Activated naive CD8-positive, alpha-beta T cell treated with anti-CD3 and anti-CD28 coated beads, Interleukin-2, amount 10 ng/mL, durations not matched to agents 7 days and 5 days (primary cell): ENCODE measurements at regions not wholly inside any gene's neighbourhood (a gene's known extent, or its start where the extent isn't known, plus 50 kb on each side); places are given as distances from the start of the nearest gene placed in this dataset.

Experiments
- ATAC-seq: fragments of 150-1000 bp; cut with Tn5 transposase; one replicate; pipeline ENCODE4 v1.10.0; 2021; ENCODE audit warnings: low read depth, moderate library complexity
- POLR2A ChIA-PET: fragments of 350-600 bp; sonication (Branson Sonifier 250); formaldehyde crosslinking; loops from one replicate; lab custom pipeline; 2021; ENCODE audit warnings: antibody characterized with exemption; lab: Charles Lee
- DNase-seq: peaks from one replicate; pipeline ENCODE4 v3.0.0; 2021
- H3K27ac Mint-ChIP-seq: one replicate; pipeline ENCODE4 v1.8.0; 2022; ENCODE audit warnings: mild to moderate bottlenecking, mixed read lengths
- H3K27me3 Mint-ChIP-seq: one replicate; pipeline ENCODE4 v1.8.0; 2022; ENCODE audit warnings: mild to moderate bottlenecking, moderate library complexity, mixed read lengths
- H3K36me3 Mint-ChIP-seq: one replicate; pipeline ENCODE4 v1.8.0; 2021; ENCODE audit warnings: mild to moderate bottlenecking, mixed read lengths
- H3K4me1 Mint-ChIP-seq: one replicate; pipeline ENCODE4 v1.8.0; 2021; ENCODE audit warnings: mixed read lengths
- H3K4me3 Mint-ChIP-seq: one replicate; pipeline ENCODE4 v1.8.0; 2022; ENCODE audit warnings: mild to moderate bottlenecking, moderate library complexity, mixed read lengths
- H3K9me3 Mint-ChIP-seq: one replicate; pipeline ENCODE4 v1.8.0; 2021; ENCODE audit warnings: mixed read lengths

GRCh38 chr7:126378642-126379041 is 874.1 kb downstream of the GRM8 start:
- Mint-ChIP-seq H3K27ac (no peak overlapping the region), H3K36me3 (no peaks in the 10 kb centered on the region), H3K4me3 (no peak overlapping the region), H3K27me3 (no peaks in the 10 kb centered on the region), H3K9me3 (no peaks in the 10 kb centered on the region), H3K4me1 (no peaks in the 10 kb centered on the region)
- ATAC-seq (no peak), DNase-seq (no peak)
- POLR2A ChIA-PET: no interaction called here

GRCh38 chr7:126370038-126370668 is 882.6 kb downstream of the GRM8 start:
- H3K27ac Mint-ChIP-seq: no peak overlapping the region
- no peaks in the 10 kb centered on the region for H3K4me1 Mint-ChIP-seq
- no peak for DNase-seq
- ATAC-seq: no peak
- H3K9me3 Mint-ChIP-seq: no peaks in the 10 kb centered on the region
- POLR2A ChIA-PET: no interaction called here
- H3K4me3 Mint-ChIP-seq: no peak overlapping the region
- H3K36me3 Mint-ChIP-seq: no peaks in the 10 kb centered on the region
- H3K27me3 Mint-ChIP-seq: no peaks in the 10 kb centered on the region

- no peak for DNase-seq
- Mint-ChIP-seq H3K4me3 (no peak overlapping the region), H3K36me3 (no peaks in the 10 kb centered on the region), H3K4me1 (no peaks in the 10 kb centered on the region), H3K9me3 (peaks cover 1% of the 10 kb centered on the region), H3K27ac (no peak overlapping the region), H3K27me3 (no peaks in the 10 kb centered on the region)
- POLR2A ChIA-PET: no interaction called here
- ATAC-seq: no peak
Measured at GRCh38 chr7:126362746-126363145, 890.0 kb downstream of the GRM8 start.

- POLR2A ChIA-PET: no interaction called here
- Mint-ChIP-seq H3K27ac (no peak overlapping the region), H3K4me3 (no peak overlapping the region), H3K9me3 (peaks cover 1% of the 10 kb centered on the region), H3K36me3 (no peaks in the 10 kb centered on the region), H3K27me3 (no peaks in the 10 kb centered on the region), H3K4me1 (no peaks in the 10 kb centered on the region)
- DNase-seq (no peak), ATAC-seq (no peak)
Measured at GRCh38 chr7:126361183-126361582, 891.6 kb downstream of the GRM8 start.

- H3K4me1 Mint-ChIP-seq: no peaks in the 10 kb centered on the region
Measured at GRCh38 chr7:126339813-126340212, 912.9 kb downstream of the GRM8 start.

GRCh38 chr7:126305671-126306070 is 947.1 kb downstream of the GRM8 start:
- ATAC-seq (no peak), DNase-seq (no peak)
- peaks cover 2% of the 10 kb centered on the region for H3K9me3 Mint-ChIP-seq
- H3K36me3 Mint-ChIP-seq: no peaks in the 10 kb centered on the region
- H3K27ac Mint-ChIP-seq: no peak overlapping the region
- H3K27me3 Mint-ChIP-seq: no peaks in the 10 kb centered on the region
- POLR2A ChIA-PET: no interaction called here
- no peak overlapping the region for H3K4me3 Mint-ChIP-seq
- H3K4me1 Mint-ChIP-seq: no peaks in the 10 kb centered on the region

More at GRCh38 chr7:126339813-126340212, 912.9 kb downstream of the GRM8 start:
- H3K9me3 Mint-ChIP-seq: peaks cover 7% of the 10 kb centered on the region
- DNase-seq (no peak), ATAC-seq (no peak)
- H3K4me3 Mint-ChIP-seq: no peak overlapping the region
- POLR2A ChIA-PET: no interaction called here
- no peak overlapping the region for H3K27ac Mint-ChIP-seq
- H3K36me3 Mint-ChIP-seq: no peaks in the 10 kb centered on the region
- H3K27me3 Mint-ChIP-seq: no peaks in the 10 kb centered on the region

GRCh38 chr7:126303926-126304325 is 948.8 kb downstream of the GRM8 start:
- POLR2A ChIA-PET: no interaction called here
- Mint-ChIP-seq H3K36me3 (no peaks in the 10 kb centered on the region), H3K27me3 (no peaks in the 10 kb centered on the region), H3K9me3 (no peaks in the 10 kb centered on the region), H3K27ac (no peak overlapping the region), H3K4me3 (no peak overlapping the region), H3K4me1 (no peaks in the 10 kb centered on the region)
- DNase-seq: no peak
- ATAC-seq: no peak

- no peak for ATAC-seq
- Mint-ChIP-seq H3K4me1 (no peaks in the 10 kb centered on the region), H3K4me3 (no peak overlapping the region), H3K27ac (no peak overlapping the region), H3K9me3 (peaks cover 2% of the 10 kb centered on the region), H3K36me3 (no peaks in the 10 kb centered on the region), H3K27me3 (no peaks in the 10 kb centered on the region)
- no peak for DNase-seq
- POLR2A ChIA-PET: no interaction called here
Measured at GRCh38 chr7:126302639-126303038, 950.1 kb downstream of the GRM8 start.

- POLR2A ChIA-PET: no interaction called here
- H3K4me1 Mint-ChIP-seq: no peaks in the 10 kb centered on the region
- ATAC-seq: no peak
- no peak overlapping the region for H3K4me3 Mint-ChIP-seq
- no peaks in the 10 kb centered on the region for H3K36me3 Mint-ChIP-seq
- no peak for DNase-seq
- H3K9me3 Mint-ChIP-seq: peaks cover 2% of the 10 kb centered on the region
- H3K27me3 Mint-ChIP-seq: no peaks in the 10 kb centered on the region
- H3K27ac Mint-ChIP-seq: no peak overlapping the region
Measured at GRCh38 chr7:126286317-126286716, 966.4 kb downstream of the GRM8 start.

- no peak for ATAC-seq
- no peaks in the 10 kb centered on the region for H3K27me3 Mint-ChIP-seq
- H3K9me3 Mint-ChIP-seq: peaks cover 3% of the 10 kb centered on the region
- no peaks in the 10 kb centered on the region for H3K36me3 Mint-ChIP-seq
- no peak for DNase-seq
- H3K27ac Mint-ChIP-seq: no peak overlapping the region
- no peak overlapping the region for H3K4me3 Mint-ChIP-seq
- H3K4me1 Mint-ChIP-seq: no peaks in the 10 kb centered on the region
- POLR2A ChIA-PET: no interaction called here
Measured at GRCh38 chr7:126236261-126236660, 1016.5 kb downstream of the GRM8 start.

- Mint-ChIP-seq H3K27me3 (no peaks in the 10 kb centered on the region), H3K4me1 (no peaks in the 10 kb centered on the region), H3K9me3 (peaks cover 3% of the 10 kb centered on the region), H3K36me3 (no peaks in the 10 kb centered on the region), H3K27ac (no peak overlapping the region), H3K4me3 (no peak overlapping the region)
- no peak for ATAC-seq
- no peak for DNase-seq
- POLR2A ChIA-PET: no interaction called here
Measured at GRCh38 chr7:126228356-126229061, 1024.2 kb downstream of the GRM8 start.

GRCh38 chr7:126227643-126228042 is 1025.1 kb downstream of the GRM8 start:
- H3K27me3 Mint-ChIP-seq: no peaks in the 10 kb centered on the region
- peaks cover 2% of the 10 kb centered on the region for H3K9me3 Mint-ChIP-seq
- DNase-seq (no peak), ATAC-seq (no peak)
- no peak overlapping the region for H3K27ac Mint-ChIP-seq
- H3K36me3 Mint-ChIP-seq: no peaks in the 10 kb centered on the region
- POLR2A ChIA-PET: no interaction called here
- H3K4me3 Mint-ChIP-seq: no peak overlapping the region
- no peaks in the 10 kb centered on the region for H3K4me1 Mint-ChIP-seq

- POLR2A ChIA-PET: no interaction called here
- DNase-seq (no peak), ATAC-seq (no peak)
- Mint-ChIP-seq H3K27ac (no peak overlapping the region), H3K4me3 (no peak overlapping the region), H3K9me3 (peaks cover 2% of the 10 kb centered on the region), H3K4me1 (no peaks in the 10 kb centered on the region), H3K27me3 (no peaks in the 10 kb centered on the region), H3K36me3 (no peaks in the 10 kb centered on the region)
Measured at GRCh38 chr7:126227055-126227454, 1025.7 kb downstream of the GRM8 start.

- DNase-seq (no peak), ATAC-seq (no peak)
- peaks cover 2% of the 10 kb centered on the region for H3K9me3 Mint-ChIP-seq
- H3K27me3 Mint-ChIP-seq: no peaks in the 10 kb centered on the region
- POLR2A ChIA-PET: no interaction called here
- no peaks in the 10 kb centered on the region for H3K36me3 Mint-ChIP-seq
- H3K4me1 Mint-ChIP-seq: no peaks in the 10 kb centered on the region
- H3K27ac Mint-ChIP-seq: no peak overlapping the region
- no peak overlapping the region for H3K4me3 Mint-ChIP-seq
Measured at GRCh38 chr7:126223729-126224128, 1029.0 kb downstream of the GRM8 start.
